Progenitor cell of endocrine pancreas (in vitro differentiated cells): ENCODE measurements at regions not wholly inside any gene's neighbourhood (a gene's known extent, or its start where the extent isn't known, plus 50 kb on each side); places are given as distances from the start of the nearest gene placed in this dataset.

Source experiments
- DNase-seq: peaks from one replicate; pipeline ENCODE4 v3.0.0; 2021; ENCODE audit warnings: low spot score; ENCODE audit not compliant: unreplicated experiment
- H3K27ac Mint-ChIP-seq: 2 replicates; pipeline ENCODE4 v1.8.0; 2021; ENCODE audit warnings: mild to moderate bottlenecking, moderate library complexity, mixed read lengths
- H3K27me3 Mint-ChIP-seq: 2 replicates; pipeline ENCODE4 v1.8.0; 2021; ENCODE audit warnings: mixed read lengths
- H3K36me3 Mint-ChIP-seq: 2 replicates; pipeline ENCODE4 v1.8.0; 2022; ENCODE audit warnings: mixed read lengths; ENCODE audit not compliant: insufficient read depth
- H3K4me1 Mint-ChIP-seq: 2 replicates; pipeline ENCODE4 v1.8.0; 2021; ENCODE audit warnings: low read depth, mixed read lengths
- H3K4me3 Mint-ChIP-seq: 2 replicates; pipeline ENCODE4 v1.8.0; 2021; ENCODE audit warnings: low read depth, mild to moderate bottlenecking, moderate library complexity, mixed read lengths
- H3K9me3 Mint-ChIP-seq: 2 replicates; pipeline ENCODE4 v1.8.0; 2021; ENCODE audit warnings: low read depth, mixed read lengths
- CTCF ChIP-seq: fragments of 200-600 bp; sonication (generic); IDR thresholded peaks from one replicate; pipeline ENCODE4 v1.5.0; 2021; ENCODE audit warnings: antibody characterized with exemption, mild to moderate bottlenecking; ENCODE audit not compliant: unreplicated experiment

GRCh38 chr21:15455819-15456462 lies 273.8 kb upstream of the USP25 start:
- H3K4me1 Mint-ChIP-seq = peaks cover 35% of the 10 kb centered on the region
- H3K9me3 Mint-ChIP-seq = peaks cover 11% of the 10 kb centered on the region
- no peak for TF ChIP-seq CTCF
- H3K27ac Mint-ChIP-seq = no peak overlapping the region
- H3K27me3 Mint-ChIP-seq = no peaks in the 10 kb centered on the region
- no peak for DNase-seq
- H3K36me3 Mint-ChIP-seq = no peaks in the 10 kb centered on the region
- H3K4me3 Mint-ChIP-seq = no peak overlapping the region

GRCh38 chr21:15457965-15458364 lies 271.8 kb upstream of the USP25 start:
- peaks cover 37% of the 10 kb centered on the region for H3K4me1 Mint-ChIP-seq
- no peaks in the 10 kb centered on the region for H3K27me3 Mint-ChIP-seq
- no peaks in the 10 kb centered on the region for H3K36me3 Mint-ChIP-seq
- no peak overlapping the region for H3K27ac Mint-ChIP-seq
- no peak for TF ChIP-seq CTCF
- DNase-seq = no peak
- H3K9me3 Mint-ChIP-seq = peaks cover 3% of the 10 kb centered on the region
- H3K4me3 Mint-ChIP-seq = no peak overlapping the region

GRCh38 chr21:15462092-15462491 lies 267.7 kb upstream of the USP25 start:
- H3K27me3 Mint-ChIP-seq = no peaks in the 10 kb centered on the region
- no peaks in the 10 kb centered on the region for H3K36me3 Mint-ChIP-seq
- no peak overlapping the region for H3K4me3 Mint-ChIP-seq
- H3K4me1 Mint-ChIP-seq = peaks cover 26% of the 10 kb centered on the region
- no peak for TF ChIP-seq CTCF
- no peak overlapping the region for H3K27ac Mint-ChIP-seq
- DNase-seq = no peak
- no peaks in the 10 kb centered on the region for H3K9me3 Mint-ChIP-seq

- no peak for TF ChIP-seq CTCF
- DNase-seq = no peak
- H3K4me1 Mint-ChIP-seq = peaks cover 7% of the 10 kb centered on the region
- no peak overlapping the region for H3K4me3 Mint-ChIP-seq
- H3K9me3 Mint-ChIP-seq = no peaks in the 10 kb centered on the region
- no peak overlapping the region for H3K27ac Mint-ChIP-seq
- no peaks in the 10 kb centered on the region for H3K27me3 Mint-ChIP-seq
- H3K36me3 Mint-ChIP-seq = no peaks in the 10 kb centered on the region
Measured at GRCh38 chr21:15466329-15466728, 263.5 kb upstream of the USP25 start.

GRCh38 chr21:15468368-15468767 lies 261.4 kb upstream of the USP25 start:
- Mint-ChIP-seq H3K27ac (no peak overlapping the region), H3K4me3 (no peak overlapping the region), H3K4me1 (peaks cover 1% of the 10 kb centered on the region), H3K27me3 (no peaks in the 10 kb centered on the region), H3K9me3 (no peaks in the 10 kb centered on the region), H3K36me3 (no peaks in the 10 kb centered on the region)
- no peak for DNase-seq
- TF ChIP-seq CTCF = no peak
